ENCODE measurements at regions not wholly inside any gene's neighbourhood (a gene's known extent, or its start where the extent isn't known, plus 50 kb on each side); places are given as distances from the start of the nearest gene placed in this dataset.

- no peak for TF ChIP-seq POLR2AphosphoS5 (IDR thresholded peaks at IDR 0.05; ENCODE audit: insufficient read depth, low read depth, low read length)
- no peak for TF ChIP-seq POLR2A (IDR thresholded peaks at IDR 0.05; ENCODE audit: low read depth, low read length)
- no peak for TF ChIP-seq CTCF (IDR thresholded peaks at IDR 0.05; ENCODE audit: extremely low read depth in 1 of 2, insufficient read depth in 1 of 2, low read depth in 1 of 2, low read length in 2 of 2)
- TF ChIP-seq EZH2 (IDR thresholded peaks at IDR 0.05; ENCODE audit: borderline replicate concordance, low read depth, low read length, severe bottlenecking): no peak
- TF ChIP-seq JUN (IDR thresholded peaks at IDR 0.05; ENCODE audit: borderline replicate concordance, insufficient read depth, insufficient read length, low read depth): peak; percentile 4
- peak; percentile 85 for TF ChIP-seq FOS (IDR thresholded peaks at IDR 0.05; ENCODE audit: borderline replicate concordance, insufficient read depth, low read length)
These were observed 467.3 kb downstream of the SETD4 start for GRCh38 chr21:35593000-35593502.

All from endothelial cell of umbilical vein (primary cell).